ENCODE measurements at regions not wholly inside any gene's neighbourhood (a gene's known extent, or its start where the extent isn't known, plus 50 kb on each side); places are given as distances from the start of the nearest gene placed in this dataset.

- Histone ChIP-seq H3K36me3 (no peaks in the 10 kb centered on the region), H3K9me3 (no peaks in the 10 kb centered on the region), H3K27ac (no peak overlapping the region), H3K4me1 (replicated peaks) (no peaks in the 10 kb centered on the region), H3K27me3 (replicated peaks; ENCODE audit: insufficient read depth) (no peaks in the 10 kb centered on the region), H3K4me3 (no peak overlapping the region)
- no peak for DNase-seq (ENCODE audit: low spot score)
- intact Hi-C loops (cut with DNase I), result no loop called here
- 92% methylated on average over 4 of the region's 4 CpGs for WGBS
- TF ChIP-seq POLR2A (IDR thresholded peaks at IDR 0.05) (no peak), CTCF (IDR thresholded peaks at IDR 0.05) (no peak), POLR2AphosphoS5 (IDR thresholded peaks at IDR 0.05) (no peak)
Observed at GRCh38 chr3:31103623-31104180, 209.2 kb upstream of the GADL1 start.

GRCh38 chr3:31105011-31105410, 210.6 kb upstream of the GADL1 start:
- intact Hi-C loops (cut with DNase I), result no loop called here
- no peaks in the 10 kb centered on the region for H3K4me1 ChIP-seq (replicated peaks)
- 46% methylated on average over 1 of the region's 1 CpG for WGBS

GRCh38 chr3:31105438-31106077, 211.1 kb upstream of the GADL1 start:
- H3K27ac ChIP-seq, result no peak overlapping the region

More at GRCh38 chr3:31105011-31105410, 210.6 kb upstream of the GADL1 start:
- Histone ChIP-seq H3K27ac (no peak overlapping the region), H3K36me3 (no peaks in the 10 kb centered on the region), H3K4me3 (no peak overlapping the region), H3K9me3 (no peaks in the 10 kb centered on the region), H3K27me3 (replicated peaks; ENCODE audit: insufficient read depth) (no peaks in the 10 kb centered on the region)
- TF ChIP-seq POLR2AphosphoS5 (IDR thresholded peaks at IDR 0.05), result no peak
- no peak for TF ChIP-seq CTCF (IDR thresholded peaks at IDR 0.05)
- no peak for TF ChIP-seq POLR2A (IDR thresholded peaks at IDR 0.05)
- DNase-seq (ENCODE audit: low spot score), result no peak

GRCh38 chr3:31106204-31106603, 211.7 kb upstream of the GADL1 start:
- no peaks in the 10 kb centered on the region for H3K36me3 ChIP-seq
- no peak overlapping the region for H3K4me3 ChIP-seq
- DNase-seq (ENCODE audit: low spot score), result peak; percentile 29
- TF ChIP-seq POLR2AphosphoS5 (IDR thresholded peaks at IDR 0.05) (no peak), POLR2A (IDR thresholded peaks at IDR 0.05) (no peak), CTCF (IDR thresholded peaks at IDR 0.05) (no peak)
- H3K27me3 ChIP-seq (replicated peaks; ENCODE audit: insufficient read depth), result no peaks in the 10 kb centered on the region
- H3K4me1 ChIP-seq (replicated peaks), result no peaks in the 10 kb centered on the region
- intact Hi-C loops (cut with DNase I), result no loop called here
- WGBS, result 55% methylated on average over 2 of the region's 2 CpGs
- no peak overlapping the region for H3K27ac ChIP-seq
- H3K9me3 ChIP-seq, result no peaks in the 10 kb centered on the region

More at GRCh38 chr3:31105438-31106077, 211.1 kb upstream of the GADL1 start:
- 93% methylated on average over 2 of the region's 2 CpGs for WGBS
- Histone ChIP-seq H3K4me1 (replicated peaks) (no peaks in the 10 kb centered on the region), H3K4me3 (no peak overlapping the region), H3K36me3 (no peaks in the 10 kb centered on the region), H3K9me3 (no peaks in the 10 kb centered on the region), H3K27me3 (replicated peaks; ENCODE audit: insufficient read depth) (no peaks in the 10 kb centered on the region)
- TF ChIP-seq POLR2AphosphoS5 (IDR thresholded peaks at IDR 0.05) (no peak), CTCF (IDR thresholded peaks at IDR 0.05) (no peak), POLR2A (IDR thresholded peaks at IDR 0.05) (no peak)
- no peak for DNase-seq (ENCODE audit: low spot score)
- intact Hi-C loops (cut with DNase I), result no loop called here

- intact Hi-C loops (cut with DNase I), result no loop called here
- Histone ChIP-seq H3K27me3 (replicated peaks; ENCODE audit: insufficient read depth) (no peaks in the 10 kb centered on the region), H3K36me3 (no peaks in the 10 kb centered on the region), H3K4me3 (no peak overlapping the region), H3K4me1 (replicated peaks) (no peaks in the 10 kb centered on the region), H3K27ac (no peak overlapping the region), H3K9me3 (no peaks in the 10 kb centered on the region)
- TF ChIP-seq CTCF (IDR thresholded peaks at IDR 0.05), result no peak
- TF ChIP-seq POLR2A (IDR thresholded peaks at IDR 0.05), result no peak
- TF ChIP-seq POLR2AphosphoS5 (IDR thresholded peaks at IDR 0.05), result no peak
- 88% methylated on average over 2 of the region's 2 CpGs for WGBS
- DNase-seq (ENCODE audit: low spot score), result no peak
Observed at GRCh38 chr3:31106912-31107311, 212.5 kb upstream of the GADL1 start.

Measured in prostate gland (tissue), 2 donors.